Fibroblast of skin of scalp (primary cell): ENCODE measurements at regions not wholly inside any gene's neighbourhood (a gene's known extent, or its start where the extent isn't known, plus 50 kb on each side); places are given as distances from the start of the nearest gene placed in this dataset.
A peak's percentile ranks its signal among the peaks of the same experiment; 100 is the strongest.
"Not testable (repeated sequence)": the region's sequence is repeated elsewhere in the genome, so short reads cannot be mapped to it uniquely, and the experiment has no call there.

Experiments
- DNase-seq: peaks from one replicate; pipeline ENCODE4 v3.0.0-alpha.2; 2013

DNA sequence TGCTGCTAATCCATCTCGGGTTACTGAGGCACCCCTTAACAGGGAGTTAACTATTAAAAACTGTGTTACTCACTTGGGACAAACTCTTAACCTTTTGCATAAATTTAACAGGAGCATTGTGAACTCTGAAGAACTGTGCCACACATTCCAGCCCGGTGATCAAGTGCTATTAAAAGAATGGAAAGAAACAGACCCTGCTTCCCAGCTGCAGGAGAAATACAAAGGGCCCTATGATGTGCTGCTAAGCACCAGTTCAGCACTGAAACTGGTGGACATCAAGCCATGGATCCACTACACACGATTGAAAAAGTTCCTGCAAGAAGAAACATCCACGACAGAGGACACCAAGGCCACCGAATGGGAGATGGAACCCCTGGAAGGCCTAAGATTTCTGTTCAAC is 114.7 kb upstream of the PLCL2 start:
- DNase-seq = no peak

- no peak for DNase-seq
These were observed 114.0 kb upstream of the PLCL2 start for GRCh38 chr3:16770792-16771191.

GRCh38 chr3:16773594-16773993 is 111.2 kb upstream of the PLCL2 start:
- DNase-seq = not testable (repeated sequence)

DNA sequence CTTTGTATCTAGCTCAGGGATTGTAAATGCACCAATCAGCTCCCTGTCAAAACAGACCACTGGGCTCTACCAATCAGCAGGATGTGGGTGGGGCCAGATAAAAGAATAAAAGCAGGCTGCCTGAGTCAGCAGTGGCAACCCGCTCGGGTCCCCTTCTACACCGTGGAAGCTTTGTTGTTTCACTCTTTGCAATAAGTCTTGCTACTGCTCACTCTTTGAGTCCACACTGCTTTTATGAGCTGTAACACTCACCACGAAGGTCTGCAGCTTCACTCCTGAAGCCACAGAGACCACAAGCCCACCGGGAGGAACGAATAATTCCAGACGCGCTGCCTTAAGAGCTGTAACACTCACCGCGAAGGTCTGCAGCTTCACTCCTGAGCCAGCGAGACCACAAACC is 110.2 kb upstream of the PLCL2 start:
- not testable (repeated sequence) for DNase-seq

DNA sequence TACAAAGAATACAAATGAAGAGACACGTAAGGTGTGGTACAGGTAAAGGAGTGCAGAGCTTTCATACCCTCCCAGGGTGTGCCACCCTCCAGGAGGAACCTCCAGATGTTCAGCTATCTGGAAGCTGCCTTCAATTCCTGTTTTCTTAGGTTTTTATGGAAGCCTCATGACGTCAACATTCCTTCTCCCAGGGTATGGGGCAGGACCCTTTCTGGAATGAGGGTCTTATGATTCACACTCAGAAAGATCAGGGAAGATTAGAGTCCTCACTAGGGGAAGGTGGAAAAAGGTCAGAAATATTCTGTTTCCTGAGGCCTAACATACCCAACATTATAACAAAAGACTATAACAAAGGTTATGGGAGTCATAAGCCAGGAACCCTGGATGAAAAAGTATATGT is 99.8 kb upstream of the PLCL2 start:
- no peak for DNase-seq

DNA sequence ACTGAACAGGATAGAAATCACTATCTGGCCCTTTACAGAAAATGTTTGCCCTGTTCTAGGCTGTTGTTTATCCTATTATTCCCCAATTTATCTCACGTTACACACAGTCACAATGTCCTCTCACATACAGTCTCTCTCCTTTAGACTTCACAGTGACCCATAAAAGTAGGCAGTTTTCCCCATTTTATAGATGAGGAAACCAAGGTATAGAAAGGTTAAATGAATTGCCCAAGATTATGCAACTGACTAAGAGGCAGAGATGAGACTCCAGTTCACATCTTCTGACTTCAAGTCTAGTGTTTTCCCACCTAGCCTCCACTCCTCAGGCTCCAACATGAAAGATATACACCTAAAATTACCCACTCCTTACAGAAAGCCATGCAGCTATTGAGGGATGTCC is 99.3 kb upstream of the PLCL2 start:
- DNase-seq = no peak

GRCh38 chr3:16788440-16789056 is 96.2 kb upstream of the PLCL2 start:
- no peak for DNase-seq

- DNase-seq = no peak
These were observed 95.2 kb upstream of the PLCL2 start for GRCh38 chr3:16789344-16790120.

DNA sequence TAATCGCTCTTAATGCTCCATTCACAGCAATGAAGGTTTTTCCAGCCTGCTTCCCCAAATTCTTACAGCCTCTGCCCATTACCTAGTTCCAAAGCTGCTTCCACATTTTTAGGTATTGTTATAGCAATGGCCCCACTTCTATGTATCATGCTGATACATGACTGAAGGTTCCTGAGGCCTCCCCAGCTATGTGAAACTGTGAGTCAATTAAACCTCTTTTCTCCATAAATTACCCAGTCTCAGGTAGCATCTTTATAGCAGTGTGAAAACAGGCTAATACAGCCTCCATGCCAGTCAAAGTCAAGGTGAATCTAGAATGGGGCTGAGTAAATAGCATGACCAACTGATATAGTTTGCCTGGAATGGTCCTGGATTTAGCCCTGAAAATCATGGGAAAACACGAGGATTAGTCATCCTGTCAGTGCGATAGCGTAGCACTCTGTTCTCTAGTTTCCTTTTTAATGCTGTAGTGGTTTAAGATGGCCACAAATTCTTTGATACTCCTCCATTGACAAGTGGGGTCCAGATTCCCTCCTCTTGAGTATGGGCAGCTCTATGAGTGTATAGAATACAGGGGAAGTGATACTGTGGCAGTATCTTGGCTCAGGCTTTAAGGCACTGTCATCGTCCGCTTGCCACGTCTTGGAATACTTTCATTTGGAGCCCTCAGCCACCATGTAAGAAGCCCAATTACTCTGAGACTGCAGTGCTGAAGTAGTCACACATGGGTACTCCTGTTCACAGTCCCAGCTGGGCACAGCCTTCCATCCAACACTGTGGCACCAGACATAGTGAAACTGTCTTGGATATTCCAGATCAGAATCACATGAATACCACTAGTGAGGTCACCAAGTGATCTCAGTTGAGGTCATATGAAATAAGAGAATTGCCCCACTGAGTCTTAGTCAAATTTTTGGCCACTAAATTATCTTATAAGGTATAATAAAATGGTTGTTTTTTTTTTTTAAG is 94.0 kb upstream of the PLCL2 start:
- DNase-seq = no peak

- no peak for DNase-seq
These were observed 91.4 kb upstream of the PLCL2 start for GRCh38 chr3:16793321-16793720.

GRCh38 chr3:16794257-16794656 is 90.5 kb upstream of the PLCL2 start:
- DNase-seq = no peak

GRCh38 chr3:16795581-16795980 is 89.2 kb upstream of the PLCL2 start:
- no peak for DNase-seq

DNA sequence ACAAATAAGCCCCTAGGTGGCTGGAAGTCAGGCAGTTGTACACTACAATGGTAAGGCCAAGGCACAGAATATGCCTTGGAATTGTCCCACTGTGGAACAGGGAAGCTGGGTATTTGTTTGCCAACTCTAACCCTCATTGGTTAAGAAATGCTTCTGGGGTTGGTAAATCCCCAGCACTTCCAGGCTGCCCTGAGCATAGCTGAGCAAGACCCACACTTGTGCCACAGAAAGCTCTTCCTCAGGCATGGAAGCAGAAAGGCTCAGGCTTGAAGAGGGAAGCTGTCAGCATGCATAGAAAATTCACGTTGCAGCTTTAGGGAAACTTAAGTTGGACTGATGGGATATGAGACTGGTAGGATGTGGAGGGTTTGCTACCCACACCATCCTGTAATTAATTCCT is 86.9 kb upstream of the PLCL2 start:
- no peak for DNase-seq

DNA sequence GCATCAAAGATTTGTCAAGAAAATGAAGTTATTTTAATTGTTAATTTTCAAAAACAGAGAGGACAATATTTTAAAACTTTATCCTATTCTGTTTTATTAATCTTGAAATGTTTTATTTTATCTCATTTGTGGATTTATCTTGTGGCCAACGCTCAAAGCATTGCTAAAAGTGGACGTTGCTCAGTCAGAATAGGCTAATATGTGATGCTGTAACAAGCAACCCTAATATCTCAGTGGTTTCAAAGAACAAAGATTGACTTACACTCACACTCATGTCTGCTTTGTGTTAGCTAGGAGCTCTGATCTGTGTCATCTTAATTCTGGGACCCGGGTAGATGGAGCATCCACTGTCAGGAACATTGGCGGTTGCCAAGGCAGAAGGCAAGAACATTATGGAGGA is 86.0 kb upstream of the PLCL2 start:
- DNase-seq = no peak

DNA sequence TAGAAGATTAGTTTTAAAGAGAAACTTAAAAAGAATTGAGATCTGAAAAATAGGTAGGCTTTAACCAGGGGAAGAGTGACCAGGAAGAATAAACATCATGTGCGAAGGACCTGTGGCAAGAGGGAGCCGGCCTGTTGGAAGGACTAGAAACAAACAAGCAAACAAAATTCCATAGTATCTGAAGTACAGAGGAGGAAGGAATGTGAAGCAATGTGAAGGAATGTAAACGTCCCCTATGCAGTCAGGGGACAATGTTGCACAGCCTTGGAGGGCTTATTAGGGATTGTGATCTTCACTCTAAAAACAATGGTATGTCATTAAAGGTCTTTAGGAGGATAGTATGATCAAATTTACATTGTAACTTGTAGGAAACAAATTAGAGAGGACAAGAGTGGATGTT is 84.4 kb upstream of the PLCL2 start:
- DNase-seq = no peak

DNA sequence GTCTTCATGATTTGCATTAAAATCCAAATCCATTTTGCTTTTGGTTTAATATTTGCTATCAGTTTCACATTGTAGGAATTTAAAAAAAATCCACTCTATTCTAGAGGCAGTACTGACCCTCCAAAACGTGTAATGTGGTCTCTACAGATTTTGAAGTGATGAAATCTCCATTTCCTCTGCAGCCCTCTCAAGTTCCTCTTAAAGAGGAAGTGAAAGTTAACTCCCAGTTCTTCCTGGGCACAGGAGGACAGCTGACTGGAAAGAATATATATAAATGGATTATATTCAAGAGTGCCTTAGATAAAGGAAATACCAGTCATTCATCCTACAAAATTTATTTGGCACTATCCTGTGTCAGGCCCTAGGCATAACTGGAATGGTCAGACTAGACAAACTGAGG is 83.5 kb upstream of the PLCL2 start:
- DNase-seq = no peak

DNA sequence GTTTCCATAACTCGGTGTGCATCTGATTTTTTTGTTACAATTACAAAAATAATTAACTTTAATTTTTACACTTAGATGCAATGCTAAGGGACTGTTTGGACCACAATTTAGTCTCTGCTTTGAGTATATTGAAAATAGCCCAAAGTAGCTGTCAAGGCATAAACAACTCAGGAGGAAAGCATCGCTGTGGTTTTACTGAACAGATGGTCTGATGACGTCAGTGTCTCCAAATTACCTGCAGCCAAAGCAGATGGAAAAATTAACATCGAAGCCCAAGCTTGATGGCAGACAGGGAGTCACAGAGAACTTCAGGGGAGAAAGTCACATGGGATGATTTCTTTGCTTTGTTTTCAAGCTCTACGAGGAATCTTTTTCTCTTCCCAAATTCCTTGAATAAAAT is 83.1 kb upstream of the PLCL2 start:
- no peak for DNase-seq

DNA sequence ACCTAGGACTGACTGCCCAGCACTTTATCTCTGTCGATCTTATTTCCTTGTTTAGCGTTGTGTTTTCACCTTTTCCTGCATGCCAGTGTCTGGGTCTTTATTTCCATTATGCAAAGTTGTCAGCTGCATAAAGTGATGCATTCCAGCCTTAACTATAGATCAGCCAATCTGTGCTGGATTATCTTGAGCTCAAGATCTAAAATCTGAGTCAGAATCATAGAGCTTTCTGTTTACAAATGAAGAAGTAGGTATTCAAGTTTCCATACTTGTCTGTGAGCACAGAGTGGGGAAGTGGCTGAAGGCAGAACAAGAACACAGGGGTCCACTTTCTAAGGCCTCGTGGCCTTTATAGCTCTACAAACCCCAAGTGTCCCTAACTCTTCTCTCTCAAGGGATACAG is 82.4 kb upstream of the PLCL2 start:
- no peak for DNase-seq

GRCh38 chr3:16803019-16803418 is 81.7 kb upstream of the PLCL2 start:
- no peak for DNase-seq

GRCh38 chr3:16807391-16807790 is 77.4 kb upstream of the PLCL2 start:
- DNase-seq = peak; percentile 52

GRCh38 chr3:16808393-16809107 is 76.2 kb upstream of the PLCL2 start:
- no peak for DNase-seq

DNA sequence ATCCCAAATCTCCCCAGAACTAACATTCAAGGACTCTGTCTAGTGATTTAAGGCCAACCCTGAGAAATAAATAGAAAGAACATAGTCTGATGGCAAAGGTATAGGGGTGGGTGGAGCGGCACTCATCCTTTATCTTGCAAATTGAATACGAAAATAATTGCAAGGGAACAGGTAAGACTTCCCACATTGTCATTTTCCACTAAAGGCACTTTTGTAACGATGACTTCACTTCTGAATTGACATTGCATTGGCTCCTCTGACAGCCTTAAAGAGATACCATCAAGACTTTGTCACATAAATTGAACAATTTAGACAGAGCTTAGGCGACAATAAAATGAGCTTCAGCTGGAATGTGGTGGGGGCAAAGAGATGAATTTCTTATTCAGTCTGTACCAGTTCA is 75.3 kb upstream of the PLCL2 start:
- no peak for DNase-seq

- no peak for DNase-seq
These were observed 74.8 kb upstream of the PLCL2 start for GRCh38 chr3:16809993-16810392.
